ENCODE measurements at regions not wholly inside any gene's neighbourhood (a gene's known extent, or its start where the extent isn't known, plus 50 kb on each side); places are given as distances from the start of the nearest gene placed in this dataset.

DNA sequence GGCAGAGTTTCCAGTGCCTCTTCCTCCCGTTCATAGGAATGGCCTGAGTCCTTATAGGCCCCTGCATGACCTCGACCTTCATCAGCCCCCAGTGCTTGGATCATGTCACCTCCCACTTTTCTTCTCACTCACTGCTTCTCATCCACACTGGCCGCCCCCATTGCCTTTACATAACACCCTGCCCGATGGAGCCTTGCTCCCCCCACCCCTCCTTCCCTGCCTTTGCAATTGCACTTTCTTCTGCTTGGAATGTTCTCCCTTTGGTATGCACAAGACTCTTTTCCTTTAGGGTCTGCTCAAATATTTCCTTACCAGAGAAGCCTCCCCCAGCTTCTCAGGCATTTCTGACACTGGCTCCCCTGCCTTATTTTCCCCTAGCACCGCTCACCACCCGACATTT is 125.2 kb upstream of the KCNJ6 start:
- TF ChIP-seq, protein P1, sequence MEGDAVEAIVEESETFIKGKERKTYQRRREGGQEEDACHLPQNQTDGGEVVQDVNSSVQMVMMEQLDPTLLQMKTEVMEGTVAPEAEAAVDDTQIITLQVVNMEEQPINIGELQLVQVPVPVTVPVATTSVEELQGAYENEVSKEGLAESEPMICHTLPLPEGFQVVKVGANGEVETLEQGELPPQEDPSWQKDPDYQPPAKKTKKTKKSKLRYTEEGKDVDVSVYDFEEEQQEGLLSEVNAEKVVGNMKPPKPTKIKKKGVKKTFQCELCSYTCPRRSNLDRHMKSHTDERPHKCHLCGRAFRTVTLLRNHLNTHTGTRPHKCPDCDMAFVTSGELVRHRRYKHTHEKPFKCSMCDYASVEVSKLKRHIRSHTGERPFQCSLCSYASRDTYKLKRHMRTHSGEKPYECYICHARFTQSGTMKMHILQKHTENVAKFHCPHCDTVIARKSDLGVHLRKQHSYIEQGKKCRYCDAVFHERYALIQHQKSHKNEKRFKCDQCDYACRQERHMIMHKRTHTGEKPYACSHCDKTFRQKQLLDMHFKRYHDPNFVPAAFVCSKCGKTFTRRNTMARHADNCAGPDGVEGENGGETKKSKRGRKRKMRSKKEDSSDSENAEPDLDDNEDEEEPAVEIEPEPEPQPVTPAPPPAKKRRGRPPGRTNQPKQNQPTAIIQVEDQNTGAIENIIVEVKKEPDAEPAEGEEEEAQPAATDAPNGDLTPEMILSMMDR (IDR thresholded peaks at IDR 0.05 in 4 of 5, conservative IDR thresholded peaks at IDR 0.05 in 1 of 5), result no peak
- no peak for TF ChIP-seq POLR2A (IDR thresholded peaks at IDR 0.05)

Measured in gastrocnemius medialis (tissue), 4 donors.